OCI-LY3 (cell line): ENCODE measurements at regions not wholly inside any gene's neighbourhood (a gene's known extent, or its start where the extent isn't known, plus 50 kb on each side); places are given as distances from the start of the nearest gene placed in this dataset.

Experiments
- CTCF ChIP-seq: fragments of 200-600, 300-600 bp; sonication (generic); IDR thresholded peaks from 2 replicates; pipeline ENCODE4 v1.5.1; 2014; ENCODE audit warnings: antibody characterized with exemption, low read length, low read depth
- EZH2phosphoT487 ChIP-seq: fragments of 200-600 bp; shearing (Covaris generic); IDR thresholded peaks from 2 replicates; pipeline ENCODE4 v1.6.1; 2018; ENCODE audit warnings: antibody characterized with exemption, mixed run types, low read depth

GRCh38 chr4:4596720-4597119, 54.9 kb upstream of the STX18 start:
- TF ChIP-seq CTCF = no peak
- TF ChIP-seq EZH2phosphoT487 = no peak
